Activated CD4-positive, alpha-beta memory T cell treated with anti-CD3 and anti-CD28 coated beads for 36 hours (primary cell): ENCODE measurements at regions not wholly inside any gene's neighbourhood (a gene's known extent, or its start where the extent isn't known, plus 50 kb on each side); places are given as distances from the start of the nearest gene placed in this dataset.

Source experiments
- CTCF ChIA-PET: fragments of 350-600 bp; sonication (Branson Sonifier 250); formaldehyde crosslinking; loops from one replicate; lab custom pipeline; 2021; ENCODE audit warnings: antibody characterized with exemption, inconsistent platforms; lab: Charles Lee
- POLR2A ChIA-PET: fragments of 350-600 bp; sonication (Branson Sonifier 250); formaldehyde crosslinking; loops from one replicate; lab custom pipeline; 2021; ENCODE audit warnings: antibody characterized with exemption; lab: Charles Lee
- DNase-seq: peaks from one replicate; pipeline ENCODE4 v3.0.0-alpha.2; 2020
- H3K27ac Mint-ChIP-seq: one replicate; pipeline ENCODE4 v1.8.0; 2021; ENCODE audit warnings: mixed read lengths
- H3K27me3 Mint-ChIP-seq: one replicate; pipeline ENCODE4 v1.8.0; 2021; ENCODE audit warnings: mixed read lengths
- H3K36me3 Mint-ChIP-seq: one replicate; pipeline ENCODE4 v1.8.0; 2021; ENCODE audit warnings: mixed read lengths
- H3K4me1 Mint-ChIP-seq: one replicate; pipeline ENCODE4 v1.8.0; 2021; ENCODE audit warnings: low read depth, mixed read lengths
- H3K4me3 Mint-ChIP-seq: one replicate; pipeline ENCODE4 v1.8.0; 2021; ENCODE audit warnings: mild to moderate bottlenecking, mixed read lengths
- H3K9me3 Mint-ChIP-seq: one replicate; pipeline ENCODE4 v1.8.0; 2021; ENCODE audit warnings: mixed read lengths
- intact Hi-C: fragments of 100-400 bp; cut with micrococcal nuclease; formaldehyde crosslinking; loops from one replicate; pipeline ENCODE4 v1.15.1; 2023

GRCh38 chr11:116189408-116190170, 583.2 kb downstream of the BUD13 start:
- H3K4me1 Mint-ChIP-seq = peaks cover 3% of the 10 kb centered on the region
- no peaks in the 10 kb centered on the region for H3K36me3 Mint-ChIP-seq
- peaks cover 27% of the 10 kb centered on the region for H3K27me3 Mint-ChIP-seq
- DNase-seq = no peak
- no peaks in the 10 kb centered on the region for H3K9me3 Mint-ChIP-seq
- ChIA-PET POLR2A (no interaction called here), CTCF (interaction anchor here (2.0 kb wide), 1 partner anchor 27 kb away, joined by 5 read pairs; no protein-coding TSS in a partner anchor)
- no peak overlapping the region for H3K4me3 Mint-ChIP-seq
- H3K27ac Mint-ChIP-seq = no peak overlapping the region
- intact Hi-C loops = no loop called here

- H3K27me3 Mint-ChIP-seq = peaks cover 17% of the 10 kb centered on the region
- H3K4me1 Mint-ChIP-seq = peaks cover 1% of the 10 kb centered on the region
- H3K9me3 Mint-ChIP-seq = no peaks in the 10 kb centered on the region
- CTCF ChIA-PET = no interaction called here
- no peak overlapping the region for H3K4me3 Mint-ChIP-seq
- no peaks in the 10 kb centered on the region for H3K36me3 Mint-ChIP-seq
- intact Hi-C loops = no loop called here
- POLR2A ChIA-PET = no interaction called here
- no peak for DNase-seq
- H3K27ac Mint-ChIP-seq = no peak overlapping the region
These were observed 584.4 kb downstream of the BUD13 start for GRCh38 chr11:116188350-116188749.

- intact Hi-C loops = no loop called here
- peaks cover 11% of the 10 kb centered on the region for H3K27me3 Mint-ChIP-seq
- H3K9me3 Mint-ChIP-seq = no peaks in the 10 kb centered on the region
- CTCF ChIA-PET = no interaction called here
- H3K4me1 Mint-ChIP-seq = no peaks in the 10 kb centered on the region
- H3K4me3 Mint-ChIP-seq = no peak overlapping the region
- POLR2A ChIA-PET = no interaction called here
- no peak overlapping the region for H3K27ac Mint-ChIP-seq
- DNase-seq = no peak
- no peaks in the 10 kb centered on the region for H3K36me3 Mint-ChIP-seq
These were observed 585.8 kb downstream of the BUD13 start for GRCh38 chr11:116187026-116187425.

DNA sequence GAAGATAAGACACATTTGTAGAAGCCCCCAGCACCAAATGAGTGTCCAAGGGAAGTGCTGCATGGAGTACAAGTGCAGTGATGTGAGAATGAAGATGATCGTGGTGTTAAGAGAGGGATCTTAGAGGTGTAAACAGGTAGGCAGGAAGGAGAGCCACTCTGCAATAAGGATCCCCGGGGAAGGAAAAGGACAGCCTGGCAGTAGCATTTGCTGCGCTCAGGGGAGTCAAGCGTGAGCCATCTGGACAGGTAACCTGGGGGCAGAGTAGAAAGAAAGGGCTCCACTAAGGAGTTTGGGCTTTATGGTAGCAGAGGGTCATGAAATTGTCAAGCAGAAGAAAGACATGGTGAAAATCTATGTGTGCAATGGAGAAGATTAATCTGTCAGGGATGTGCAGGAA, 587.2 kb downstream of the BUD13 start:
- no peak overlapping the region for H3K27ac Mint-ChIP-seq

DNA sequence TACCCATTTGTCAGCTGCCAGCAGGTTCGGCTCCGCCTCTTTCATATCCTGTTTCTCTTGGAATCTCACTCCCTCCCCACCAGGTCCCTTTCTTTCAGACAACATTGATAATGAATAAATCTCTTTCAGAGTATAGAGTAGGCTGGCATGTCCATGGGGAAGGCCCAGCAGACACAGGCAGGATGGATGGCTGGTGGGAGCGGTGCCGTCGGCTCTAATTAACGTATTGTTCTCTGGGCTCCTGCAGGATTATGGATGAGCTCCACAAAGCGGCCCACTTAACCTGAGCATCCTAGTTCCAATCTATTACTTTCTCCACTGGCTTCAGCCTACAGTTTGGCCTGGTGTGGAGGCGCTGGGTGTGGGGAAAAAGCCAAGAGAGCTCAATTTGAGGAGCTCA, 588.0 kb downstream of the BUD13 start:
- Mint-ChIP-seq H3K36me3 (no peaks in the 10 kb centered on the region), H3K4me3 (no peak overlapping the region), H3K9me3 (no peaks in the 10 kb centered on the region), H3K27me3 (peaks cover 6% of the 10 kb centered on the region), H3K4me1 (no peaks in the 10 kb centered on the region), H3K27ac (no peak overlapping the region)
- DNase-seq = no peak
- ChIA-PET POLR2A (no interaction called here), CTCF (no interaction called here)
- intact Hi-C loops = no loop called here

More for the DNA sequence above, 587.2 kb downstream of the BUD13 start:
- Mint-ChIP-seq H3K36me3 (no peaks in the 10 kb centered on the region), H3K27me3 (peaks cover 6% of the 10 kb centered on the region), H3K4me1 (no peaks in the 10 kb centered on the region), H3K9me3 (no peaks in the 10 kb centered on the region), H3K4me3 (no peak overlapping the region)
- ChIA-PET CTCF (no interaction called here), POLR2A (no interaction called here)
- no peak for DNase-seq
- intact Hi-C loops = no loop called here

- Mint-ChIP-seq H3K9me3 (no peaks in the 10 kb centered on the region), H3K36me3 (no peaks in the 10 kb centered on the region), H3K27me3 (peaks cover 1% of the 10 kb centered on the region), H3K27ac (no peak overlapping the region), H3K4me3 (no peak overlapping the region), H3K4me1 (no peaks in the 10 kb centered on the region)
- no peak for DNase-seq
- ChIA-PET CTCF (no interaction called here), POLR2A (no interaction called here)
- intact Hi-C loops = no loop called here
These were observed 590.3 kb downstream of the BUD13 start for GRCh38 chr11:116182356-116182966.

DNA sequence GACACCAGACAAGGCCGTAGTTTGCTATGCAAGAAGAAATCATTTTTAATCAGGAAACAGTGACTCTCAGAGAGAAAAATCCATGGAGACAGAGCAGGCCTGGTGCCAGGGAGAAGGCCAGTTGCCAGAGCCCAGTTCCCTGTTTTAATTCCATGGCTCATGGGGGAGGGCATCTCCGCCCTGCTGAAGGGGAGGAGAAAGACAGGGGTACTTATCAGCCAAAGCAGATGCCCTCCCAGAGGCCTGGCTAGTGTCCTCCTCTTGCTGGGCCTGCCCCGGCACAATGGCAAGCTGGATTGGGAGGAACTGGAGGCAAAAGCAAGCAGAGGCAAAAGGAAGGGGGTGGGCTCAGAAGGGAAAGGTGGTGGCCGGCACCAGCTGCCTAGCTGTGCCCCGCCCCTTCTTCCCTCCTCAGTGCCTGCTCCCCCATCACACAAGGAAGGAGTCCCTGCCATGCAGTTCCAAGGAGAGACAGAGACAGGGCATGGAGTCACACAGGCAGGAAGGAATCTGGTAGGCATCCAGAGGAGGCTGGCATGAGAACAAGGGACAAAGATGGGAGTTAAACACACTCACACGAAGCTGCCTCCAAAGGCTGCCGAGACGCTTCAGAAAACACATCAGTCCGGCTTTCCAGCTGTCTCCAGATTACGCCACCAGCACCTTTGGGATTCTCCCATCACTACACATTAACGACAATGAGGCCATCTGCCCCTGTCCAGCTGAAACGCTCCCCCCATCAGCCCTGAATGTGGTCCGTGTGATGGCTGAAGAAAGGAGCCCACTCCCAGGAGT, 591.8 kb downstream of the BUD13 start:
- Mint-ChIP-seq H3K27me3 (peaks cover 1% of the 10 kb centered on the region), H3K36me3 (no peaks in the 10 kb centered on the region), H3K9me3 (no peaks in the 10 kb centered on the region), H3K4me3 (no peak overlapping the region), H3K27ac (no peak overlapping the region), H3K4me1 (no peaks in the 10 kb centered on the region)
- CTCF ChIA-PET = no interaction called here
- intact Hi-C loops = no loop called here
- POLR2A ChIA-PET = no interaction called here
- DNase-seq = no peak

DNA sequence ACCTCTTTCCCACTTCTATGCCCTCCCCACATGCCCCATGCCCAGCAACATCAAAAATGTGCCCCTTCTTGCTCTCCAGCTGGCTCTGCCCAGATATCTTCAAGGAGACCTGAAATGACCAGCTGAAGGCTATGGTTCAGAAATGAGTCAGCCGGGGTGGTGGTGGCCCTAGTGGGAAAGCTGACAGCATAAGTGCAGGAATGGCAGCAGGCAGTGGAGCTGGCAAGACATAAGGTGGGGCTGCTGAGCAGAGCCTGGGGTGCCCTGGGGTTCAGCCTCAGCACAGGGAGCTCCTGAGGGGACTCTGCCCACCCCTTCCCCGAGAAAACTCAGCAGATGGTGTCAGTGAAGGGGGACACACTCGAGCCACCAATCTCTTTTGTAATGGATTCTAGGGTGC, 593.4 kb downstream of the BUD13 start:
- Mint-ChIP-seq H3K4me3 (no peak overlapping the region), H3K27me3 (peaks cover 1% of the 10 kb centered on the region), H3K4me1 (no peaks in the 10 kb centered on the region), H3K36me3 (no peaks in the 10 kb centered on the region), H3K27ac (no peak overlapping the region), H3K9me3 (no peaks in the 10 kb centered on the region)
- CTCF ChIA-PET = no interaction called here
- POLR2A ChIA-PET = no interaction called here
- DNase-seq = no peak
- intact Hi-C loops = no loop called here

- no peaks in the 10 kb centered on the region for H3K4me1 Mint-ChIP-seq
- ChIA-PET POLR2A (no interaction called here), CTCF (no interaction called here)
- H3K36me3 Mint-ChIP-seq = no peaks in the 10 kb centered on the region
- no peak overlapping the region for H3K4me3 Mint-ChIP-seq
- no peaks in the 10 kb centered on the region for H3K9me3 Mint-ChIP-seq
- intact Hi-C loops = no loop called here
- H3K27me3 Mint-ChIP-seq = peaks cover 4% of the 10 kb centered on the region
- DNase-seq = no peak
- no peak overlapping the region for H3K27ac Mint-ChIP-seq
These were observed 595.1 kb downstream of the BUD13 start for GRCh38 chr11:116177521-116178210.

- no peak for DNase-seq
- ChIA-PET CTCF (no interaction called here), POLR2A (no interaction called here)
- no peaks in the 10 kb centered on the region for H3K9me3 Mint-ChIP-seq
- H3K27ac Mint-ChIP-seq = no peak overlapping the region
- no peaks in the 10 kb centered on the region for H3K36me3 Mint-ChIP-seq
- no peaks in the 10 kb centered on the region for H3K4me1 Mint-ChIP-seq
- intact Hi-C loops = no loop called here
- no peak overlapping the region for H3K4me3 Mint-ChIP-seq
- H3K27me3 Mint-ChIP-seq = peaks cover 4% of the 10 kb centered on the region
These were observed 596.2 kb downstream of the BUD13 start for GRCh38 chr11:116176484-116177005.

DNA sequence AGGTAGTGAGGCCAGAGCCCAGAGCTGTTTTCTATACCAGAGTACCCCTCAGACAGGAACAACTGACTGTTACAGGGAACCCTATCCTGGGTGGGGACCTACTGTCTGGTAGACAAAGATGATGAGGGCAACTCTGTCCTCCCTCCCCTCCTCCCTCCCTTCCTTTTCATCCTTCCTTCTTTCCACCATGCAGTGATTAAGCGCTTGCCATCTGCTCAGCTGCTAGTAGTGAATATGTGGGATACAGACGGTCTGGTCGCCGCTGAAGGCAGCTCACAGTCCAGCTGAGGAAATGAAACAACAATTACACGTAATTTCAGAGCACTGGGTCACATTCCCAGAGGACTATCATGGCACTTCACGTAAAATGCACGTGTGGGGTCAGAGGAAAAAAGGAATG, 597.1 kb downstream of the BUD13 start:
- no peaks in the 10 kb centered on the region for H3K36me3 Mint-ChIP-seq

More for the DNA sequence above, 597.1 kb downstream of the BUD13 start:
- CTCF ChIA-PET = no interaction called here
- intact Hi-C loops = no loop called here
- Mint-ChIP-seq H3K4me1 (no peaks in the 10 kb centered on the region), H3K4me3 (no peak overlapping the region), H3K9me3 (no peaks in the 10 kb centered on the region), H3K27ac (no peak overlapping the region), H3K27me3 (peaks cover 4% of the 10 kb centered on the region)
- POLR2A ChIA-PET = no interaction called here
- no peak for DNase-seq
